HG02870 (cell line): ENCODE measurements at regions not wholly inside any gene's neighbourhood (a gene's known extent, or its start where the extent isn't known, plus 50 kb on each side); places are given as distances from the start of the nearest gene placed in this dataset.
"Not testable (repeated sequence)": the region's sequence is repeated elsewhere in the genome, so short reads cannot be mapped to it uniquely, and the experiment has no call there.

ENCODE experiments used
- ATAC-seq: cut with Tn5 transposase; IDR thresholded peaks from one replicate; pipeline ENCODE4 v1.9.1; 2021; ENCODE audit warnings: mild to moderate bottlenecking, moderate library complexity; ENCODE audit not compliant: unreplicated experiment

DNA sequence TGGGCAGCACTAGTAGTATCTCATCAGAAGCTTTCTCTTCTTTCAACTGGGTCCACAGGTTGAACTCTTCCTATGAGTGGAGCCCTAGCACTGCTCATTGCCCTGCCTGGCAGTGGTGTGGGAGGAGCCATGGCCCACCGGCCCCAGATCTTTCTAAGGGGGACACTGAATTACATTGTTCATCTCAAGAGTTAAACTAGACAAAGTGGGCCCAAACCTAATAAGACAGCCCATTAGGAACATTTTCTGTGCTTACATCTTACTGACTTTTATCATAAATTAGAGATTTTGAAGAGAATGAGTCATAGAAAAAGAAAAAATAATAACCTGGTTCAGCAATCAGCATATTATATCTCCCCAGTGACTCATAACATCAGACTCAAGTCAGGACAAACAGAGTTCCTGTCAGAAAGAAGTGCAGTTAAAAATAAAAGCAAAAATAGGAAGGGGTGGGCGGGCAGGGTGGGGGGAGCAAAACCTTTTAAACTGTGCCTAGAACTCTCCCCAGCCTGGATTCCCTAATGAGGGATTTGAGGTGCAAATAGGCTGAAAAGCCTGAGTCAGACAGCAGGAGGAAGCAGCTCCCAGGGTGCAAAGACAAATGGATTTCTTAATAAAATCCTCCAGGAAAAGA lies 161.6 kb upstream of the TRIB2 start:
- ATAC-seq = peak; percentile 55

- ATAC-seq = no peak
Measured at GRCh38 chr2:12556762-12557161, 160.0 kb upstream of the TRIB2 start.

- ATAC-seq = no peak
Measured at GRCh38 chr2:12557688-12558087, 159.0 kb upstream of the TRIB2 start.

DNA sequence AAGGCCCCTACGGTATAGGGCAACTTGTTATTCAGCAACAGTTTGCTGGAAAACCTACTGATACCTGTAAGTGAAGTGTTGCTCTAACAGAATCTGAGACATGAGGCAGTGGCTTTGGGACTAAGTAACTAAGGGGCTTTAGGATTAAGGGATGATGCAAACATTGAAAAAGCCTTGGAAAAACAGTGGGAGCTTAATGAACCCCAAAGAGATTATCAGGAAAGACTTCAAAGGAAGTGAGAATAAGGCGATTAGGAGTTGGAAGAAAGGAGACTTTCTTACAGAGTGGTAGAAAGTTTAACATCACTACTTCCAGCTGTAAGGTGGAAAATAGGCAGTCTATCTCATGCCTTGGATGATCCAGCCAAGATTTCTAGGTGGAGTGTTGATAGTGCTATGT lies 158.2 kb upstream of the TRIB2 start:
- no peak for ATAC-seq

- ATAC-seq = peak; percentile 45
Measured at GRCh38 chr2:12560618-12561017, 156.1 kb upstream of the TRIB2 start.

DNA sequence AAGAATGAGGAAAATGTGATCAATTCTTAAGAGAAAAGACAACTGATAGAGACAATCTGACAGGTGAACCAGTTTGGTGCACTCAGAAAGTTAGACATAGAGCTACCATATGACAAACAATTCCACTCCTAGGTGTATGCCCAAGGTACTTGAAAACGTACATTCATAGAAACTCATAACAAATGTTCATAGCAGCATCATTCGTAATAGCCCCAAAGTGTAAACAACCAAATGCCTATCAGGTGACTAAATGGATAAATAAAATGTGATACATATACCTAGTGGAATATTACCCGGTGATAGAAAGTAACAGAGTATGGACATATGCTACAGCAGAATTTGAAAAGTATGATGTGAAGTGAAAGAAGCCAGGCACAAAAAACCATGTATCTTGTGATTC lies 149.3 kb upstream of the TRIB2 start:
- no peak for ATAC-seq

DNA sequence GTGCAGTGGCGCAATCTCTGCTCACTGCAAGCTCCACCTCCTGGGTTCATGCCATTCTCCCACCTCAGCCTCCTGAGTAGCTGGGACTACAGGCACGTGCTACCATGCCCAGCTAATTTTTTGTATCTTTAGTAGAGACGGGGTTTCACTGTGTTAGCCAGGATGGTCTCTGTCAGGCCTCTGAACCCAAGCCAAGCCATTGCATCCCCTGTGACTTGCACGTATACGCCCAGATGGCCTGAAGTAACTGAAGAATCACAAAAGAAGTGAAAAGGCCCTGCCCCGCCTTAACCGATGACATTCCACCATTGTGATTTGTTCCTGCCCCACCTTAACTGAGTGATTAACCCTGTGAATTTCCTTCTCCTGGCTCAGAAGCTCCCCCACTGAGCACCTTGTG lies 147.2 kb upstream of the TRIB2 start:
- not testable (repeated sequence) for ATAC-seq

GRCh38 chr2:12569929-12570328 lies 146.8 kb upstream of the TRIB2 start:
- not testable (repeated sequence) for ATAC-seq

- no peak for ATAC-seq
Measured at GRCh38 chr2:12577091-12577490, 139.6 kb upstream of the TRIB2 start.

GRCh38 chr2:12577567-12578253 lies 139.0 kb upstream of the TRIB2 start:
- ATAC-seq = no peak

DNA sequence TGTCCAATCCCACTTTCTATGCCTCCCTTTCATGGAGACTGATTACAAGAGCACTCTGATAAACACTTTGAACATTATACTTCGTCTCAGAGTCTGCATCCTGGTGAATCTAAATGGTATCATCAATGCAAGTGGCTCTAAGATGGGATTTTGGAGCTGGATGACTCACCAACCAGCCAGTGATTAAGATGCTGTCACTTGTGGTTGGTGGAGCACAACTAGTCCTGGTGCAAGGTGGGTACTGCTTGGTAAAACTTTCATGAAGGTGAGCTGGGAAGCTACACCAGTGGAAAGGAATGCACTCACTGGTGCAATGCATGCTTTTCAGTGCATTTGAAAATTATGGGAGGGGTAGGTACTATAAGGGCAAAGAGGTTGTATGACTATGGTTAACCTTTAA lies 137.7 kb upstream of the TRIB2 start:
- ATAC-seq = no peak

GRCh38 chr2:12584338-12584737 lies 132.4 kb upstream of the TRIB2 start:
- ATAC-seq = no peak

DNA sequence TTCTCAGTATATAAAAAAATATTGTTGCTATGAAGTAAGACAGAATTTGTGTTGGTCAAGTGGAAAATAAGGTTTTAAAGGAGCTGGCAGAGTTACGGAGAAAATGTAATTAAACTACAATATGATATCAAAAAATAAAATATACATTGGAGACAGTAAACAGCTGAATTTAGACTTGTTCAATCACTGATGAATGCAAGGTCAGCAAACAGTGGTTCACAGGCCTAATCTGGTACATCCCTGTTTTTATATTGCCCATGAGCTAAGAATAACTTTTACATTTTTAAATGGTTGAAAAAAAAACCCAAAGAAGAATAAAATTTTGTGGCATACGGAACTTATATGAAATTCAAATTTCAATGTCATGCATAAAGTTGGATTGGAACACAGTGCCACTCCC lies 131.0 kb upstream of the TRIB2 start:
- ATAC-seq = no peak

- ATAC-seq = no peak
Measured at GRCh38 chr2:12587228-12587627, 129.5 kb upstream of the TRIB2 start.

DNA sequence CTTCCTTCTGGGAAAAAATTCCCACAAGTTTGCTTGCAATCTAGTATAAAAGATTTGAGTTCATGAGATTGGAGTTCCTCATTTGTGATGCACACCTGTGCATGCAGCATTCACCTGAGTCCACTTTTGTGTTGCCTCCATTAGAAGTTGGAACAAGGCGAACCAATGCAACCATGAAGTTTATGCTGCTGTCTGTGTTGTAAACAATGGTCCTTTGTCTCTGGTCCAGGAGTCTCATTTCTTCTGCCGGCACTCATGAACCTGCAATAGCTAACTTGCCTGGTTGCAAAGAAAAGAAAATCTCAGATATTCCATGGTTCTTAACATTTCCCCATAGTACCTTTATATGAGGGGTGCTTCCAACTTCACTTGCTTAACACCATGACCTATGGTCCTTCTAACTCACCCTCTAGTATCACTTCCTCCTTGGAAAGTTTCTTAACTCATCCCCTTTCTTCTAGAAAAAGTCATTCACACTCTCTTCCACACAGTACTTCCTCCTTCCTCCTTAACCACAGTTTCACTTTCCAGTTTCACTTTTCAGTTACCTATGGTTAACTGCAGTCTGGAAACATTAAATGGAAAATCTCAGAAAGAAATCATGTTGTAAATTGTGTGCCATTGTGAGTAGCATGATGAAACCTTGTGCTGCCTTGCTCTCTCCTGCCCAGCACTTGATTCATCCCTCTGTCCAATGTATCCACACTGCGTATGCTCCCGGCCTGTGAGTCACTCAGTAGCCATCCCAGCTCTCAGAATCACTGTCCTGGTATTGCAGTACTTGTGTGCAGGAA lies 128.8 kb upstream of the TRIB2 start:
- peak; percentile 92 for ATAC-seq

- ATAC-seq = no peak
Measured at GRCh38 chr2:12588986-12589385, 127.8 kb upstream of the TRIB2 start.

- ATAC-seq = no peak
Measured at GRCh38 chr2:12589802-12590320, 126.9 kb upstream of the TRIB2 start.

DNA sequence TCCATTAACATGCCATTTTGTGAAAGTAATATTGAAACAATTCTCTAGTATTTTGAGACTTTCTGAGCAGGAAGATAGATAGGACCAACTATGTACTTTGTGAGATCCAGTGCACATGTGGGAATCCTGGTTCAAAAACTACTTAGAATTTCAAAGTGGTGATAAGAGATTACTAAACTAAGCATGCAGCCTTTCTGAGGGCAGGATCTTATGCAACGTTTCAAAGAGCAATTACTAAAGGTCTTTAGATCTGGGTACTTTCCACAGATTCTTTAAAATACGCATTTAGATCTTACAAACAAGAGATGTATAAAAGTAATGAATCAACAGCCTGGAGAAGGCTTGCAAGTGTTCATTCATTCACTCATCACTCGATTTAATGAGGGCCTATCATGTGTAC lies 124.4 kb upstream of the TRIB2 start:
- ATAC-seq = no peak

- ATAC-seq = no peak
Measured at GRCh38 chr2:12594590-12594989, 122.1 kb upstream of the TRIB2 start.

GRCh38 chr2:12596771-12597170 lies 120.0 kb upstream of the TRIB2 start:
- ATAC-seq = no peak

- no peak for ATAC-seq
Measured at GRCh38 chr2:12597610-12598009, 119.1 kb upstream of the TRIB2 start.

DNA sequence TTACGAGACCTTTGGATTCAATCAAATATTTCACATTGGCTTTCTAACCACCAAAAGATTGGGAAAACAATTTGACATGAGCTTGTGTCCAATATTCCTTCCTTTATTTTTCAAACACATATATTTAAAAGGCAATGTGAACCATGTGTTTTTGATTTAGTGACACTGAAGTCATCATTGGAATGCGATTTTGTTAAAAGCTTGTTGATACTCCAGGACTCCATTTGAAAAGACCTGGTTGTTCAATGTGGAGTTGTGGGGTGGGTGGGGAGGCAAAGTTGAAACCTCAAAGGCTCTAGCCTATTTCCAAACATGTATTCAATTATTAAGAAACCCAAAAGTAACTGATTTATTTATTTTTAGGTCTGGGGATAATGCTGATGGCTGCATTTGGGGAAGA lies 114.1 kb upstream of the TRIB2 start:
- ATAC-seq = no peak
